Effector memory CD4-positive, alpha-beta T cell (primary cell): ENCODE measurements at regions not wholly inside any gene's neighbourhood (a gene's known extent, or its start where the extent isn't known, plus 50 kb on each side); places are given as distances from the start of the nearest gene placed in this dataset.
"Not testable (repeated sequence)": the region's sequence is repeated elsewhere in the genome, so short reads cannot be mapped to it uniquely, and the experiment has no call there.

Experiments
- DNase-seq, 3 donors: peaks; one replicate each; pipeline ENCODE4 v3.0.0-alpha.2; 2020
- H3K27ac ChIP-seq: 2 replicates; pipeline ENCODE4 v1.7.0; 2013; ENCODE audit warnings: mild to moderate bottlenecking, low read length, moderate library complexity; ENCODE audit not compliant: insufficient read depth, poor library complexity, severe bottlenecking
- H3K27me3 ChIP-seq: replicated peaks from 2 replicates; pipeline ENCODE4 v1.7.0; 2013; ENCODE audit warnings: mild to moderate bottlenecking, low read length; ENCODE audit not compliant: insufficient read depth, control insufficient read depth, poor library complexity, severe bottlenecking
- H3K36me3 ChIP-seq: 2 replicates; pipeline ENCODE4 v1.7.0; 2013; ENCODE audit warnings: mild to moderate bottlenecking, low read length, moderate library complexity; ENCODE audit not compliant: control insufficient read depth, insufficient read depth
- H3K4me1 ChIP-seq: 2 replicates; pipeline ENCODE4 v1.7.0; 2013; ENCODE audit warnings: low read length, mild to moderate bottlenecking; ENCODE audit not compliant: control insufficient read depth, insufficient read depth, poor library complexity, severe bottlenecking
- H3K4me3 ChIP-seq: 2 replicates; pipeline ENCODE4 v1.7.0; 2013; ENCODE audit warnings: low read length, low read depth, mild to moderate bottlenecking; ENCODE audit not compliant: insufficient read depth, poor library complexity, severe bottlenecking
- H3K9me3 ChIP-seq: 2 replicates; pipeline ENCODE4 v1.7.0; 2013; ENCODE audit warnings: mild to moderate bottlenecking, low read length, moderate library complexity; ENCODE audit not compliant: control insufficient read depth

GRCh38 chr4:104919406-104919805, 227.3 kb upstream of the TET2 start:
- H3K9me3 ChIP-seq = no peaks in the 10 kb centered on the region
- H3K27ac ChIP-seq = no peak overlapping the region
- no peaks in the 10 kb centered on the region for H3K27me3 ChIP-seq
- no peak overlapping the region for H3K4me3 ChIP-seq
- no peaks in the 10 kb centered on the region for H3K4me1 ChIP-seq
- no peaks in the 10 kb centered on the region for H3K36me3 ChIP-seq
- DNase-seq = no peak

GRCh38 chr4:104930298-104930697, 216.4 kb upstream of the TET2 start:
- peaks cover 3% of the 10 kb centered on the region for H3K4me1 ChIP-seq
- DNase-seq = no peak
- H3K27me3 ChIP-seq = no peaks in the 10 kb centered on the region
- H3K9me3 ChIP-seq = no peaks in the 10 kb centered on the region
- no peak overlapping the region for H3K4me3 ChIP-seq
- no peak overlapping the region for H3K27ac ChIP-seq
- no peaks in the 10 kb centered on the region for H3K36me3 ChIP-seq

GRCh38 chr4:104930745-104931736, 215.6 kb upstream of the TET2 start:
- H3K27ac ChIP-seq, H3K4me3 ChIP-seq, DNase-seq: not testable (repeated sequence)

GRCh38 chr4:104938624-104939023, 208.1 kb upstream of the TET2 start:
- H3K4me3 ChIP-seq = no peak overlapping the region
- no peaks in the 10 kb centered on the region for H3K27me3 ChIP-seq
- no peak overlapping the region for H3K27ac ChIP-seq
- no peak for DNase-seq
- no peaks in the 10 kb centered on the region for H3K36me3 ChIP-seq
- no peaks in the 10 kb centered on the region for H3K4me1 ChIP-seq
- no peaks in the 10 kb centered on the region for H3K9me3 ChIP-seq

More at GRCh38 chr4:104930745-104931736, 215.6 kb upstream of the TET2 start:
- not testable (repeated sequence) for H3K27me3 ChIP-seq, H3K9me3 ChIP-seq, H3K4me1 ChIP-seq, H3K36me3 ChIP-seq

- no peak for DNase-seq
- Histone ChIP-seq H3K9me3 (no peaks in the 10 kb centered on the region), H3K27ac (no peak overlapping the region), H3K36me3 (no peaks in the 10 kb centered on the region), H3K27me3 (no peaks in the 10 kb centered on the region), H3K4me3 (no peak overlapping the region), H3K4me1 (no peaks in the 10 kb centered on the region)
Observed at GRCh38 chr4:104940927-104941326, 205.7 kb upstream of the TET2 start.

GRCh38 chr4:104941661-104942062, 205.0 kb upstream of the TET2 start:
- no peak for DNase-seq
- Histone ChIP-seq H3K27ac (no peak overlapping the region), H3K9me3 (no peaks in the 10 kb centered on the region)

GRCh38 chr4:104942990-104943743, 203.5 kb upstream of the TET2 start:
- DNase-seq = no peak

More at GRCh38 chr4:104941661-104942062, 205.0 kb upstream of the TET2 start:
- no peaks in the 10 kb centered on the region for H3K4me1 ChIP-seq
- no peak overlapping the region for H3K4me3 ChIP-seq
- no peaks in the 10 kb centered on the region for H3K27me3 ChIP-seq
- no peaks in the 10 kb centered on the region for H3K36me3 ChIP-seq

GRCh38 chr4:104944596-104944995, 202.1 kb upstream of the TET2 start:
- no peak for DNase-seq
- Histone ChIP-seq H3K4me1 (no peaks in the 10 kb centered on the region), H3K4me3 (no peak overlapping the region), H3K36me3 (no peaks in the 10 kb centered on the region), H3K27me3 (no peaks in the 10 kb centered on the region), H3K9me3 (no peaks in the 10 kb centered on the region), H3K27ac (no peak overlapping the region)

More at GRCh38 chr4:104942990-104943743, 203.5 kb upstream of the TET2 start:
- Histone ChIP-seq H3K9me3 (no peaks in the 10 kb centered on the region), H3K36me3 (no peaks in the 10 kb centered on the region), H3K27me3 (no peaks in the 10 kb centered on the region), H3K4me3 (no peak overlapping the region), H3K4me1 (no peaks in the 10 kb centered on the region), H3K27ac (no peak overlapping the region)

GRCh38 chr4:104964410-104965175, 182.1 kb upstream of the TET2 start:
- H3K4me1 ChIP-seq = no peaks in the 10 kb centered on the region
- no peaks in the 10 kb centered on the region for H3K36me3 ChIP-seq
- no peaks in the 10 kb centered on the region for H3K27me3 ChIP-seq
- no peaks in the 10 kb centered on the region for H3K9me3 ChIP-seq
- no peak for DNase-seq
- H3K4me3 ChIP-seq = no peak overlapping the region
- H3K27ac ChIP-seq = no peak overlapping the region
